CD4-positive, alpha-beta T cell (primary cell): ENCODE measurements at regions not wholly inside any gene's neighbourhood (a gene's known extent, or its start where the extent isn't known, plus 50 kb on each side); places are given as distances from the start of the nearest gene placed in this dataset.
"Not testable (repeated sequence)": the region's sequence is repeated elsewhere in the genome, so short reads cannot be mapped to it uniquely, and the experiment has no call there.

Source experiments
- ATAC-seq: fragments of 200-7000 bp; cut with Tn5 transposase; one replicate; pipeline ENCODE4 v1.10.0; 2022; ENCODE audit warnings: mild to moderate bottlenecking; ENCODE audit not compliant: poor library complexity
- CTCF ChIA-PET: fragments of 350-600 bp; sonication (Branson Sonifier 250); formaldehyde crosslinking; loops from one replicate; lab custom pipeline; 2021; ENCODE audit warnings: antibody characterized with exemption, inconsistent platforms; lab: Charles Lee
- POLR2A ChIA-PET: fragments of 350-600 bp; sonication (Branson Sonifier 250); formaldehyde crosslinking; loops from one replicate; lab custom pipeline; 2021; ENCODE audit warnings: antibody characterized with exemption, inconsistent platforms; lab: Charles Lee
- DNase-seq, 14 experiments: peaks; one replicate each; pipeline ENCODE4 v3.0.0-alpha.2; 2013 to 2020; ENCODE audit warnings: mixed read lengths in 2 of 14
- H3K27ac ChIP-seq, 2 donors: one replicate each; pipeline versions ENCODE4 v1.5.1 to v1.7.0; 2013; ENCODE audit warnings: low read length in 2 of 2, low read depth in 1 of 2, mild to moderate bottlenecking in 1 of 2
- H3K27me3 ChIP-seq, 2 experiments: 1 replicate in 1 of 2; 2 replicates in 1 of 2; pipeline versions ENCODE4 v1.6.1 to v1.7.0; 2013; ENCODE audit warnings: low read length in 2 of 2, control low read depth in 1 of 2, mild to moderate bottlenecking in 1 of 2, moderate library complexity in 1 of 2; ENCODE audit not compliant: insufficient read depth in 2 of 2, control insufficient read depth in 1 of 2
- H3K36me3 ChIP-seq: one replicate; pipeline ENCODE4 v1.6.1; 2013; ENCODE audit warnings: low read length, control low read depth; ENCODE audit not compliant: insufficient read depth
- H3K4me1 ChIP-seq: one replicate; pipeline ENCODE4 v1.6.1; 2013; ENCODE audit warnings: low read length, control low read depth; ENCODE audit not compliant: insufficient read depth
- H3K4me3 ChIP-seq: one replicate; pipeline ENCODE4 v1.5.1; 2013; ENCODE audit warnings: mild to moderate bottlenecking, low read length, moderate library complexity
- H3K9me3 ChIP-seq, 2 experiments: 1 replicate in 1 of 2; 2 replicates in 1 of 2; pipeline versions ENCODE4 v1.6.1 to v1.7.0; 2013; ENCODE audit warnings: low read length in 2 of 2, mild to moderate bottlenecking in 2 of 2, control low read depth in 1 of 2, moderate library complexity in 1 of 2; ENCODE audit not compliant: control insufficient read depth in 1 of 2, insufficient read depth in 1 of 2
- H3K27ac Mint-ChIP-seq: one replicate; pipeline ENCODE4 v1.8.0; 2020; ENCODE audit warnings: mixed read lengths
- H3K27me3 Mint-ChIP-seq: one replicate; pipeline ENCODE4 v1.8.0; 2021; ENCODE audit warnings: mixed read lengths
- H3K36me3 Mint-ChIP-seq: one replicate; pipeline ENCODE4 v1.8.0; 2021; ENCODE audit warnings: low read depth, mixed read lengths
- H3K4me1 Mint-ChIP-seq: one replicate; pipeline ENCODE4 v1.8.0; 2021; ENCODE audit warnings: low read depth, mixed read lengths
- H3K4me3 Mint-ChIP-seq: one replicate; pipeline ENCODE4 v1.8.0; 2020; ENCODE audit warnings: mild to moderate bottlenecking, mixed read lengths
- H3K9me3 Mint-ChIP-seq: one replicate; pipeline ENCODE4 v1.8.0; 2020; ENCODE audit warnings: mixed read lengths
- intact Hi-C, 2 experiments: fragments of 100-400 bp; cut with DNase I in 1 of 2; cut with micrococcal nuclease in 1 of 2; formaldehyde crosslinking; loops; one replicate each; pipeline versions ENCODE4 v1.15.1 to v1.9.0; 2023 to 2025; cut with DNase I, micrococcal nuclease
- TF ChIP-seq, protein P1 (sequence below): fragments of 200-600 bp; IDR thresholded peaks from one replicate; pipeline ENCODE4 v1.8.0; 2022; ENCODE audit warnings: antibody characterized with exemption, mild to moderate bottlenecking

- intact Hi-C loops: no loop called here
- H3K27me3 ChIP-seq: no peaks in the 10 kb centered on the region
- Mint-ChIP-seq H3K27ac (no peak overlapping the region), H3K9me3 (peaks cover 3% of the 10 kb centered on the region), H3K36me3 (no peaks in the 10 kb centered on the region), H3K4me1 (no peaks in the 10 kb centered on the region), H3K4me3 (no peak overlapping the region), H3K27me3 (no peaks in the 10 kb centered on the region)
- no peak overlapping the region for H3K27ac ChIP-seq
- ChIA-PET POLR2A (no interaction called here), CTCF (no interaction called here)
- no peak overlapping the region for H3K4me3 ChIP-seq
- ATAC-seq (no peak), DNase-seq (no peak)
- TF ChIP-seq, protein P1, sequence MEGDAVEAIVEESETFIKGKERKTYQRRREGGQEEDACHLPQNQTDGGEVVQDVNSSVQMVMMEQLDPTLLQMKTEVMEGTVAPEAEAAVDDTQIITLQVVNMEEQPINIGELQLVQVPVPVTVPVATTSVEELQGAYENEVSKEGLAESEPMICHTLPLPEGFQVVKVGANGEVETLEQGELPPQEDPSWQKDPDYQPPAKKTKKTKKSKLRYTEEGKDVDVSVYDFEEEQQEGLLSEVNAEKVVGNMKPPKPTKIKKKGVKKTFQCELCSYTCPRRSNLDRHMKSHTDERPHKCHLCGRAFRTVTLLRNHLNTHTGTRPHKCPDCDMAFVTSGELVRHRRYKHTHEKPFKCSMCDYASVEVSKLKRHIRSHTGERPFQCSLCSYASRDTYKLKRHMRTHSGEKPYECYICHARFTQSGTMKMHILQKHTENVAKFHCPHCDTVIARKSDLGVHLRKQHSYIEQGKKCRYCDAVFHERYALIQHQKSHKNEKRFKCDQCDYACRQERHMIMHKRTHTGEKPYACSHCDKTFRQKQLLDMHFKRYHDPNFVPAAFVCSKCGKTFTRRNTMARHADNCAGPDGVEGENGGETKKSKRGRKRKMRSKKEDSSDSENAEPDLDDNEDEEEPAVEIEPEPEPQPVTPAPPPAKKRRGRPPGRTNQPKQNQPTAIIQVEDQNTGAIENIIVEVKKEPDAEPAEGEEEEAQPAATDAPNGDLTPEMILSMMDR: no peak
- no peaks in the 10 kb centered on the region for H3K36me3 ChIP-seq
- peaks cover 0 to 3% of the 10 kb centered on the region in 2 experiments for H3K9me3 ChIP-seq
- no peaks in the 10 kb centered on the region for H3K4me1 ChIP-seq
These were observed 504.3 kb downstream of the SOX11 start for GRCh38 chr2:6196449-6196848.

DNA sequence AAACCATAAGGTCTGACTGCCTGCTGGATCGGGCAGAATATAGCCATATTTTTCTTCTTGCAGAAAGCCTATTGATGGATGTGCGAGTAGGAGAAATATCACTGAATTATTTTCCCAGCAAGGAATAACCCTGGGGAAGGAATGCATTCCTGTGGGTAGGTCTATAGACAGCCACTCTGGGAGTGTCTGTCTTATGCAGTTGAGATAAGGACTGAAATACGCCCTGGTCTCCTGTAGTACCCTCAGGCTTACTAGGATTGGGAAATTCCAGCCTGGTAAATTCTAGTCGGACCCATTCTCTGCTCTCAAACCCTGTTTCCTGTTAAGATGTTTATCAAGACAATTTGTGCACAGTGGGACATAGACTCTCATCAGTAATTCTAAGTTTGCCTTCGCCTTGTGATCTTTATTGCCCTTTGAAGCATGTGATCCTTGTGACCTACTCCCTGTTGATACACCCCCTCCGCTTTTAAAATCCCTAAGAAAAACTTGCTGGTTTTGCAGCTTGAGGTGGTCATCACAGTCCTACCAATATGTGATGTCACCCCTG lies 506.3 kb downstream of the SOX11 start:
- H3K9me3 ChIP-seq, H3K36me3 ChIP-seq, H3K27ac Mint-ChIP-seq, H3K27me3 ChIP-seq, H3K4me3 ChIP-seq, H3K27ac ChIP-seq, H3K36me3 Mint-ChIP-seq, ATAC-seq, H3K9me3 Mint-ChIP-seq, CTCF ChIA-PET, POLR2A ChIA-PET, H3K4me3 Mint-ChIP-seq, DNase-seq, H3K27me3 Mint-ChIP-seq, intact Hi-C loops, H3K4me1 Mint-ChIP-seq, H3K4me1 ChIP-seq: not testable (repeated sequence)

DNA sequence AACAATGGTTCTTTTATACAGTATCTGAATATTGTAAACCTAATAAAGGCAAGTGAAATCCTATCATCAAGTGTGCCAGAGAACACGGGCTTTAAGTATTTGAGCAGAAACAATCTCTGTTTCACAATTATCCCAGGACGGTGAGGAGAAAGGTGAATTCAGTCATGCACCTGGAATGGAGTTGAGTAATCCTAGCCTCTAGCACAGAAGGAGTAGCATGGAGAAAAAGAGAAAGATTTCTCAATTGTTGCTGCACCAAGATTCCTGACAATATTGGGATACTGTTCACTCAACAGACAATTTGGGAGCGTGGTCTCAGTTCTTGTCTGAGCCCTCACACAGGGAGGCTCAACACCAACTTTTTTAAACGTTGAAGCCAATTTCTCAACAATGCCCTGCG lies 510.6 kb downstream of the SOX11 start:
- Mint-ChIP-seq H3K36me3 (no peaks in the 10 kb centered on the region), H3K4me1 (no peaks in the 10 kb centered on the region), H3K27me3 (peaks cover 4% of the 10 kb centered on the region), H3K4me3 (no peak overlapping the region), H3K27ac (no peak overlapping the region), H3K9me3 (peaks cover 7% of the 10 kb centered on the region)
- Histone ChIP-seq H3K4me3 (no peak overlapping the region), H3K4me1 (no peaks in the 10 kb centered on the region), H3K27me3 (no peaks in the 10 kb centered on the region), H3K36me3 (no peaks in the 10 kb centered on the region), H3K9me3 (peaks cover 0 to 8% of the 10 kb centered on the region in 2 experiments), H3K27ac (no peak overlapping the region)
- ChIA-PET CTCF (no interaction called here), POLR2A (no interaction called here)
- no peak for DNase-seq
- intact Hi-C loops: no loop called here
- TF ChIP-seq, protein P1: no peak
- no peak for ATAC-seq

- POLR2A ChIA-PET: no interaction called here
- DNase-seq: no peak
- CTCF ChIA-PET: no interaction called here
- Mint-ChIP-seq H3K9me3 (peaks cover 4% of the 10 kb centered on the region), H3K27me3 (peaks cover 4% of the 10 kb centered on the region), H3K27ac (no peak overlapping the region), H3K4me1 (no peaks in the 10 kb centered on the region), H3K36me3 (no peaks in the 10 kb centered on the region), H3K4me3 (no peak overlapping the region)
- Histone ChIP-seq H3K36me3 (no peaks in the 10 kb centered on the region), H3K27ac (no peak overlapping the region), H3K9me3 (peaks cover 0 to 8% of the 10 kb centered on the region in 2 experiments), H3K27me3 (no peaks in the 10 kb centered on the region), H3K4me1 (no peaks in the 10 kb centered on the region), H3K4me3 (no peak overlapping the region)
- TF ChIP-seq, protein P1: no peak
- intact Hi-C loops: no loop called here
- no peak for ATAC-seq
These were observed 511.2 kb downstream of the SOX11 start for GRCh38 chr2:6203291-6203959.
